Mesendoderm (in vitro differentiated cells): ENCODE measurements at regions not wholly inside any gene's neighbourhood (a gene's known extent, or its start where the extent isn't known, plus 50 kb on each side); places are given as distances from the start of the nearest gene placed in this dataset.

Experiments used
- DNase-seq: peaks from one replicate; pipeline ENCODE4 v3.0.0; 2013
- H2AK5ac ChIP-seq: 2 replicates; pipeline ENCODE4 v1.6.1; 2013; ENCODE audit warnings: low read length, inconsistent platforms
- H2BK120ac ChIP-seq: 2 replicates; pipeline ENCODE4 v1.6.1; 2013; ENCODE audit warnings: low read depth, mild to moderate bottlenecking, low read length, moderate library complexity, mixed read lengths
- H2BK15ac ChIP-seq: replicated peaks from 2 replicates; pipeline ENCODE4 v1.6.1; 2013; ENCODE audit warnings: low read depth, mild to moderate bottlenecking, moderate library complexity
- H2BK5ac ChIP-seq: 2 replicates; pipeline ENCODE4 v1.6.1; 2013; ENCODE audit warnings: low read length, inconsistent platforms
- H3K18ac ChIP-seq: 2 replicates; pipeline ENCODE4 v1.6.1; 2013; ENCODE audit warnings: mild to moderate bottlenecking, low read length, mixed read lengths
- H3K23ac ChIP-seq: one replicate; pipeline ENCODE4 v1.6.1; 2013; ENCODE audit warnings: low read length
- H3K27ac ChIP-seq: 2 replicates; pipeline ENCODE4 v1.5.1; 2013; ENCODE audit warnings: low read depth, mild to moderate bottlenecking, inconsistent platforms, low read length, moderate library complexity
- H3K27me3 ChIP-seq: 2 replicates; pipeline ENCODE4 v1.6.1; 2013; ENCODE audit warnings: low read length, control low read depth, mild to moderate bottlenecking, inconsistent platforms; ENCODE audit not compliant: insufficient read depth, poor library complexity
- H3K36me3 ChIP-seq: 2 replicates; pipeline ENCODE4 v1.6.1; 2013; ENCODE audit warnings: low read length, inconsistent platforms; ENCODE audit not compliant: control insufficient read depth, insufficient read depth
- H3K4ac ChIP-seq: one replicate; pipeline ENCODE4 v1.6.1; 2013; ENCODE audit warnings: low read depth, mild to moderate bottlenecking, low read length, moderate library complexity
- H3K4me1 ChIP-seq: 2 replicates; pipeline ENCODE4 v1.6.1; 2013; ENCODE audit warnings: low read depth, low read length, inconsistent platforms; ENCODE audit not compliant: control insufficient read depth
- H3K4me2 ChIP-seq: 2 replicates; pipeline ENCODE4 v1.6.1; 2013; ENCODE audit warnings: low read length
- H3K4me3 ChIP-seq: 2 replicates; pipeline ENCODE4 v1.5.1; 2013; ENCODE audit warnings: mild to moderate bottlenecking, low read length
- H3K56ac ChIP-seq: one replicate; pipeline ENCODE4 v1.6.1; 2013; ENCODE audit warnings: low read length
- H3K79me1 ChIP-seq: 2 replicates; pipeline ENCODE4 v1.6.1; 2013; ENCODE audit warnings: low read length, inconsistent platforms
- H3K79me2 ChIP-seq: 2 replicates; pipeline ENCODE4 v1.6.1; 2013; ENCODE audit warnings: mild to moderate bottlenecking, low read length; ENCODE audit not compliant: control insufficient read depth, insufficient read depth
- H3K9ac ChIP-seq: 2 replicates; pipeline ENCODE4 v1.6.1; 2013; ENCODE audit warnings: low read length, inconsistent platforms
- H4K5ac ChIP-seq: one replicate; pipeline ENCODE4 v1.6.1; 2013; ENCODE audit warnings: low read length
- H4K8ac ChIP-seq: one replicate; pipeline ENCODE4 v1.6.1; 2013; ENCODE audit warnings: low read depth, mild to moderate bottlenecking, control low read depth, low read length, moderate library complexity
- WGBS: extraction: QIAGEN DNeasy Blood & Tissue Kit; methylation state at CpG from one replicate; pipeline ENCODE4 v1.1.7; 2013; ENCODE audit warnings: low lambda C conversion rate, missing lambda C conversion rate; ENCODE audit not compliant: insufficient coverage; ENCODE audit errors: extremely low coverage; 5-methylcytosine and 5-hydroxymethylcytosine counted together

- no peaks in the 10 kb centered on the region for H3K27me3 ChIP-seq
- no peaks in the 10 kb centered on the region for H3K4me1 ChIP-seq
- no peak overlapping the region for H3K18ac ChIP-seq
- no peak overlapping the region for H3K23ac ChIP-seq
- no CpG with 5 or more reads among the region's 2 CpGs for WGBS
- H3K79me1 ChIP-seq = no peaks in the 10 kb centered on the region
- H3K27ac ChIP-seq = no peak overlapping the region
- no peaks in the 10 kb centered on the region for H3K36me3 ChIP-seq
- no peaks in the 10 kb centered on the region for H3K79me2 ChIP-seq
- H3K9ac ChIP-seq = no peak overlapping the region
- no peak overlapping the region for H3K4ac ChIP-seq
- H2AK5ac ChIP-seq = no peak overlapping the region
- no peak overlapping the region for H2BK5ac ChIP-seq
- no peak overlapping the region for H4K8ac ChIP-seq
- H2BK15ac ChIP-seq = no peak overlapping the region
- H4K5ac ChIP-seq = no peak overlapping the region
- no peak overlapping the region for H3K4me3 ChIP-seq
- no peak overlapping the region for H3K4me2 ChIP-seq
- H3K56ac ChIP-seq = no peak overlapping the region
- DNase-seq = no peak
- no peak overlapping the region for H2BK120ac ChIP-seq
Observed at GRCh38 chr3:124566701-124567100, 163.6 kb upstream of the UMPS start.

- Histone ChIP-seq H3K4me2 (no peak overlapping the region), H2BK120ac (no peak overlapping the region), H3K4ac (no peak overlapping the region), H3K4me1 (no peaks in the 10 kb centered on the region), H4K5ac (no peak overlapping the region), H3K56ac (no peak overlapping the region), H3K79me1 (no peaks in the 10 kb centered on the region), H2AK5ac (no peak overlapping the region), H3K79me2 (no peaks in the 10 kb centered on the region), H2BK5ac (no peak overlapping the region), H3K36me3 (no peaks in the 10 kb centered on the region), H3K27me3 (no peaks in the 10 kb centered on the region), H2BK15ac (no peak overlapping the region), H3K4me3 (no peak overlapping the region), H3K27ac (no peak overlapping the region), H4K8ac (no peak overlapping the region), H3K9ac (no peak overlapping the region), H3K18ac (no peak overlapping the region), H3K23ac (no peak overlapping the region)
- DNase-seq = no peak
- no CpG with 5 or more reads among the region's 1 CpG for WGBS
Observed at GRCh38 chr3:124567179-124567578, 163.1 kb upstream of the UMPS start.

- Histone ChIP-seq H2AK5ac (no peak overlapping the region), H3K79me1 (no peaks in the 10 kb centered on the region)
- WGBS = no CpG with 5 or more reads among the region's 1 CpG
Observed at GRCh38 chr3:124569761-124570160, 160.5 kb upstream of the UMPS start.

GRCh38 chr3:124570232-124570631, 160.0 kb upstream of the UMPS start:
- H2AK5ac ChIP-seq = no peak overlapping the region
- no CpG with 5 or more reads among the region's 2 CpGs for WGBS
- DNase-seq = no peak
- H3K23ac ChIP-seq = no peak overlapping the region
- H3K9ac ChIP-seq = no peak overlapping the region
- H2BK5ac ChIP-seq = no peak overlapping the region
- no peak overlapping the region for H4K5ac ChIP-seq
- no peak overlapping the region for H3K4me2 ChIP-seq
- no peaks in the 10 kb centered on the region for H3K4me1 ChIP-seq
- no peaks in the 10 kb centered on the region for H3K79me1 ChIP-seq
- H3K18ac ChIP-seq = no peak overlapping the region
- H3K27me3 ChIP-seq = no peaks in the 10 kb centered on the region
- no peaks in the 10 kb centered on the region for H3K36me3 ChIP-seq
- no peak overlapping the region for H4K8ac ChIP-seq
- H3K4ac ChIP-seq = no peak overlapping the region
- H3K4me3 ChIP-seq = no peak overlapping the region
- H3K56ac ChIP-seq = no peak overlapping the region
- no peak overlapping the region for H2BK120ac ChIP-seq
- H3K27ac ChIP-seq = no peak overlapping the region
- H2BK15ac ChIP-seq = no peak overlapping the region
- no peaks in the 10 kb centered on the region for H3K79me2 ChIP-seq

More at GRCh38 chr3:124569761-124570160, 160.5 kb upstream of the UMPS start:
- Histone ChIP-seq H3K9ac (no peak overlapping the region), H2BK5ac (no peak overlapping the region), H3K4me2 (no peak overlapping the region), H4K5ac (no peak overlapping the region), H3K4me3 (no peak overlapping the region), H4K8ac (no peak overlapping the region), H2BK120ac (no peak overlapping the region), H3K56ac (no peak overlapping the region), H2BK15ac (no peak overlapping the region), H3K23ac (no peak overlapping the region), H3K36me3 (no peaks in the 10 kb centered on the region), H3K27me3 (no peaks in the 10 kb centered on the region), H3K79me2 (no peaks in the 10 kb centered on the region), H3K4me1 (no peaks in the 10 kb centered on the region), H3K27ac (no peak overlapping the region), H3K4ac (no peak overlapping the region), H3K18ac (no peak overlapping the region)
- no peak for DNase-seq

GRCh38 chr3:124572851-124573405, 157.3 kb upstream of the UMPS start:
- Histone ChIP-seq H2BK5ac (no peak overlapping the region), H4K8ac (no peak overlapping the region), H3K27me3 (no peaks in the 10 kb centered on the region), H3K79me2 (no peaks in the 10 kb centered on the region), H4K5ac (no peak overlapping the region), H3K23ac (no peak overlapping the region), H3K79me1 (no peaks in the 10 kb centered on the region), H3K36me3 (no peaks in the 10 kb centered on the region), H3K27ac (no peak overlapping the region), H2AK5ac (no peak overlapping the region), H3K9ac (no peak overlapping the region), H3K4me3 (no peak overlapping the region), H3K4me1 (no peaks in the 10 kb centered on the region), H2BK120ac (no peak overlapping the region), H2BK15ac (no peak overlapping the region), H3K18ac (no peak overlapping the region), H3K4me2 (no peak overlapping the region), H3K4ac (no peak overlapping the region), H3K56ac (no peak overlapping the region)
- no peak for DNase-seq
- WGBS = no CpG with 5 or more reads among the region's 8 CpGs

DNA sequence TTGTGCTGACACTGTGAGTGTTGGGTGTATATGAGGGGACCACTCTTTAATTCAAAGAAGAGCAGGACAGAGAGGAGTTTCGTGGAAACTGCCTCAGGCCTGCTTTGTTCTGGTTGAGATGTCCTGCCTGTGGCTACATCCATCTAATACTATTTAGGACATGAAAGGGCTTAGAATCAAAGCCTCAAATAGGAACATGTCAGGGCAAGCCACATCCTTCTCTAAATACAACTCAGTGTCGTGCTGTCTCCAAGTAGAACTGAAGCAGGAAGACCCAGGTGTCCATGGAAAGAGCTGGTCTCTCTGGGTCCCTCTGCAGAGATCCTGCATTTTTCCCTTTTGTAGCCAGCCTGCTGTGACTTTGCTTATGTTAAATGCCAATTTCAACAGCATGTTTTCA, 156.2 kb upstream of the UMPS start:
- no peak overlapping the region for H3K56ac ChIP-seq
- H3K18ac ChIP-seq = no peak overlapping the region
- no peaks in the 10 kb centered on the region for H3K79me1 ChIP-seq
- DNase-seq = no peak
- H3K36me3 ChIP-seq = no peaks in the 10 kb centered on the region
- H3K4me1 ChIP-seq = no peaks in the 10 kb centered on the region
- no peak overlapping the region for H3K27ac ChIP-seq
- no peak overlapping the region for H4K5ac ChIP-seq
- H3K79me2 ChIP-seq = no peaks in the 10 kb centered on the region
- H2AK5ac ChIP-seq = no peak overlapping the region
- no peak overlapping the region for H3K9ac ChIP-seq
- no peak overlapping the region for H3K4ac ChIP-seq
- H4K8ac ChIP-seq = no peak overlapping the region
- no peaks in the 10 kb centered on the region for H3K27me3 ChIP-seq
- no peak overlapping the region for H3K4me3 ChIP-seq
- H3K4me2 ChIP-seq = no peak overlapping the region
- no peak overlapping the region for H2BK5ac ChIP-seq
- WGBS = no CpG with 5 or more reads among the region's 2 CpGs
- no peak overlapping the region for H3K23ac ChIP-seq
- H2BK15ac ChIP-seq = no peak overlapping the region
- H2BK120ac ChIP-seq = no peak overlapping the region
